ELF-1 (cell line): ENCODE measurements at regions not wholly inside any gene's neighbourhood (a gene's known extent, or its start where the extent isn't known, plus 50 kb on each side); places are given as distances from the start of the nearest gene placed in this dataset.
"Not testable (repeated sequence)": the region's sequence is repeated elsewhere in the genome, so short reads cannot be mapped to it uniquely, and the experiment has no call there.

Experiments
- DNase-seq: peaks from one replicate; pipeline ENCODE4 v3.0.0-alpha.2; 2016; ENCODE audit warnings: low read depth, low spot score

GRCh38 chr3:103167850-103168249 lies 733.0 kb downstream of the ZPLD1 start:
- no peak for DNase-seq

- DNase-seq = no peak
Measured at GRCh38 chr3:103169289-103169688, 734.5 kb downstream of the ZPLD1 start.

GRCh38 chr3:103170651-103171050 lies 735.8 kb downstream of the ZPLD1 start:
- DNase-seq = no peak

GRCh38 chr3:103173940-103174339 lies 739.1 kb downstream of the ZPLD1 start:
- DNase-seq = no peak

- no peak for DNase-seq
Measured at GRCh38 chr3:103181160-103181559, 746.3 kb downstream of the ZPLD1 start.

GRCh38 chr3:103184772-103185171 lies 750.0 kb downstream of the ZPLD1 start:
- no peak for DNase-seq

GRCh38 chr3:103189941-103190340 lies 755.1 kb downstream of the ZPLD1 start:
- DNase-seq = no peak

GRCh38 chr3:103195216-103195615 lies 760.4 kb downstream of the ZPLD1 start:
- no peak for DNase-seq

- no peak for DNase-seq
Measured at GRCh38 chr3:103203441-103203840, 768.6 kb downstream of the ZPLD1 start.

- DNase-seq = no peak
Measured at GRCh38 chr3:103210583-103210982, 775.8 kb downstream of the ZPLD1 start.

GRCh38 chr3:103218146-103218545 lies 783.3 kb downstream of the ZPLD1 start:
- DNase-seq = no peak

- DNase-seq = no peak
Measured at GRCh38 chr3:103218793-103219192, 784.0 kb downstream of the ZPLD1 start.

- no peak for DNase-seq
Measured at GRCh38 chr3:103227651-103228050, 792.8 kb downstream of the ZPLD1 start.

- DNase-seq = no peak
Measured at GRCh38 chr3:103247459-103247858, 812.6 kb downstream of the ZPLD1 start.

GRCh38 chr3:103254827-103255226 lies 820.0 kb downstream of the ZPLD1 start:
- not testable (repeated sequence) for DNase-seq

- DNase-seq = no peak
Measured at GRCh38 chr3:103269287-103269686, 834.5 kb downstream of the ZPLD1 start.

GRCh38 chr3:103271575-103271974 lies 836.8 kb downstream of the ZPLD1 start:
- no peak for DNase-seq

- DNase-seq = no peak
Measured at GRCh38 chr3:103295974-103296570, 861.3 kb downstream of the ZPLD1 start.

GRCh38 chr3:103297502-103297901 lies 862.7 kb downstream of the ZPLD1 start:
- not testable (repeated sequence) for DNase-seq

GRCh38 chr3:103306104-103306503 lies 871.3 kb downstream of the ZPLD1 start:
- DNase-seq = no peak

GRCh38 chr3:103308921-103309320 lies 874.1 kb downstream of the ZPLD1 start:
- no peak for DNase-seq

- DNase-seq = no peak
Measured at GRCh38 chr3:103319912-103320311, 885.1 kb downstream of the ZPLD1 start.

- DNase-seq = no peak
Measured at GRCh38 chr3:103337179-103337845, 902.5 kb downstream of the ZPLD1 start.
